GM20000 (cell line): ENCODE measurements at regions not wholly inside any gene's neighbourhood (a gene's known extent, or its start where the extent isn't known, plus 50 kb on each side); places are given as distances from the start of the nearest gene placed in this dataset.

Source experiments
- DNase-seq: peaks from one replicate; pipeline ENCODE4 v3.0.0; 2012; ENCODE audit warnings: low spot score
- TF ChIP-seq, protein P1 (sequence below): IDR thresholded peaks from 2 replicates; pipeline ENCODE4 v1.5.1; 2012; ENCODE audit warnings: mild to moderate bottlenecking, control low read depth; ENCODE audit errors: extremely low read depth, missing control alignments

DNA sequence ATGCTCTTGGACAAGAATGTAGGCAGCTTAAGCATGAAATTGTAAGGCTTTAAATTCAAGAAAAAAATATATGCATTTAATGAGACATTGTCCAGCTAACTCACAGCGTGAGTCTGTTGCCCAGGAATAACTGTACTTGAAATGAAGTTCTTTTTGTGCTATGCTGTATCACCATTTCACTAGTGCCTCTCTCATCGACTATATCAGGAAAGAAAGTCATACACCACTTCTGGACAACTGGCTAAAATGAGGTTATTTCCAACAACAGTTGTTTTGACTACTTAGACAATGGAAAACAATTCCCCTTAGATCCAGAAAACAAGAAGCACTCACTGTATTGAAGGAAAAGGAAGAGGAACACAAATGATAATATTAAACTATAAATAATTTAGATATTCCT is 251.8 kb downstream of the CRPPA start:
- TF ChIP-seq, protein P1, sequence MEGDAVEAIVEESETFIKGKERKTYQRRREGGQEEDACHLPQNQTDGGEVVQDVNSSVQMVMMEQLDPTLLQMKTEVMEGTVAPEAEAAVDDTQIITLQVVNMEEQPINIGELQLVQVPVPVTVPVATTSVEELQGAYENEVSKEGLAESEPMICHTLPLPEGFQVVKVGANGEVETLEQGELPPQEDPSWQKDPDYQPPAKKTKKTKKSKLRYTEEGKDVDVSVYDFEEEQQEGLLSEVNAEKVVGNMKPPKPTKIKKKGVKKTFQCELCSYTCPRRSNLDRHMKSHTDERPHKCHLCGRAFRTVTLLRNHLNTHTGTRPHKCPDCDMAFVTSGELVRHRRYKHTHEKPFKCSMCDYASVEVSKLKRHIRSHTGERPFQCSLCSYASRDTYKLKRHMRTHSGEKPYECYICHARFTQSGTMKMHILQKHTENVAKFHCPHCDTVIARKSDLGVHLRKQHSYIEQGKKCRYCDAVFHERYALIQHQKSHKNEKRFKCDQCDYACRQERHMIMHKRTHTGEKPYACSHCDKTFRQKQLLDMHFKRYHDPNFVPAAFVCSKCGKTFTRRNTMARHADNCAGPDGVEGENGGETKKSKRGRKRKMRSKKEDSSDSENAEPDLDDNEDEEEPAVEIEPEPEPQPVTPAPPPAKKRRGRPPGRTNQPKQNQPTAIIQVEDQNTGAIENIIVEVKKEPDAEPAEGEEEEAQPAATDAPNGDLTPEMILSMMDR, result no peak
- no peak for DNase-seq

DNA sequence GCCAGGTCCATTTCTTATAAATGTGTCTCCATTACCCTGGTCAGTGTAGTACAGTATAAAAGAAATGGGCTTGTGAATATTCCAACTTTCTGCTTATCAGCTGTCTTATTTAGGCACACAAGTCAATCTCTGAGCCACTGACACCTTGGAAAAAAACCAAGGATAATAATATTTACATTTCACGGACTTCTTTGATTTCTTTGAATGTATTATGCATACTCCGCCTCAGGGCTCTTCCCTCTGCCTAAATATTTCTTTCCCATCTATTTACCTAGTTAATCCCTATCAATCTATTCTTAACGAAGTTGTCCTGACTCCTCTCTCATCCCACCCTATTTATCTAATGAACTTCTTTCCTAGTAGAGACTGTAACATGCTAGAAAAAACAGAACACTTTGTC is 253.8 kb downstream of the CRPPA start:
- DNase-seq, result no peak
- TF ChIP-seq, protein P1, result no peak

DNA sequence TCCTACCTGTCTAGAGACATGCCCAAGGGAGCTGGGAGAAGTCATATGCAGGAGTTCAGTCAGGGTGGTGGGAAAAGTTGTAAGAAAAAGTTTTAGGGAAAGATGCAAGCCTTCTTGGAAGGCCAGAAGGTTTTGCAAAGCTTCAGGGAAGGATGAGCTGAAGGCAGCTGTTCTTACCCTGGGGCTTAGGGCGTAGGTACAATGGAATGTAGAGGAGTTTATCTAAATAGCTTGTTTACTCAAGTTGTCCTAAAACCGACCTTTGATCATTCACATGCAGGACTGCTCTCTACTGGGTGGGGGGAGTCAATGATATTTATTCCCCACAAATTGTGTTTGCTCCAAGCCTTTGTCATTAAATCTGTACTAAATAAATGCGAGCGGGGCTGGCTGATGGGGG is 277.0 kb downstream of the CRPPA start:
- DNase-seq, result no peak
- TF ChIP-seq, protein P1, result no peak

DNA sequence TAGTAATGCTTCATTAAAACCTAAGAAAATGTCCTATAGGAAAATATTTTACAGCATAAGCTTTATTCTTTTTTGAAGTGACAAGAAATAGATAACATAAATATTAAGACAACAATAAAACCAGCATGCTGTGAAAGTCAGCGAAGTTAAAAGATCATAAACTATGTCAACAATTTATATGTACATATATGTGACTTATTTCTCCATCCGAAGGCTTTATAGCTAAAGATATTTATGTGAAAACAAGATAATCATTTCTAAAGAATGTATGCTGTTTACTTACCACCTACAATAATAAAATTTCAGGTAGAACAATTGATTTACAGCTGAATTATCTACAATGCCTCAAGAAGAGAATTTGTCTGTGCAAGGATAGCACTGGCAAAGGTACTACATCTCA is 283.4 kb downstream of the CRPPA start:
- TF ChIP-seq, protein P1, result no peak

DNA sequence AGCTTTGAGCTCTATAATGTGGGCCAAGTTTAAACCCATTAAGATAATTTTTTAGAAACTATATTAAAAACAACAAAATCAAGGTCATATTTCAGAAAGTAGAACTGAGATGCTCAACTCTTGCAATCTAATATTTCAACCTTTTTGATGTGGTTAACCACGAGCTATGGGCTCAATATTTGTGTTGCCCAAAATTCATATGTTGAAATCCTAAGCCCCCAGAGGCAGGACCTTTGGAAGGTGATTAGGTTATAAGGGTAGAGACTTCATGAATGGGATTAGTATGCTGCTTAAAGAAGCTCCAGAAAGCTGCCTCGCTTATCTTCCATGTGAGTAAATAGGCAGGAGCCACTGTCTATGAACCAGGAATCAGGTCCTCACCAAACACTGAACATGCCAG is 284.4 kb downstream of the CRPPA start:
- DNase-seq, result no peak
- TF ChIP-seq, protein P1, result no peak

More for the DNA sequence above, 283.4 kb downstream of the CRPPA start:
- DNase-seq, result no peak

DNA sequence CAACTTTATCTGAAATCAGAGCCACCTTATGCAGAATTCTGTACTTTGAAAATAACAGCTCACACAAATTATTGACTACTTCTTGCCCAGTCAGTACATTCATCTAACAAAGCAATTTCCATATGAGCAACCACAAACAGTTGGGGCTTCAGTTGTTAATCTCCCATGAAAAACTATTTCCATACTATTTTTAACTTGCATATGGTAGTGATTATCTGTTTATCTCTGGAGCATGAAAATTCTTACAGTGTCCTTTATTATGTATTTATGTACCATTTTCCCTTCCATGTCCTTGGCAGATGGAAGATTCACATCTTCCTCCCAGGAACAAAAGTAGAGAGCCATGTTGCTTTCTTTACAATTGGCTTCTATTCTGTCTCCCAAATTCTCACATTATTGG is 285.7 kb downstream of the CRPPA start:
- DNase-seq, result no peak
- TF ChIP-seq, protein P1, result no peak

DNA sequence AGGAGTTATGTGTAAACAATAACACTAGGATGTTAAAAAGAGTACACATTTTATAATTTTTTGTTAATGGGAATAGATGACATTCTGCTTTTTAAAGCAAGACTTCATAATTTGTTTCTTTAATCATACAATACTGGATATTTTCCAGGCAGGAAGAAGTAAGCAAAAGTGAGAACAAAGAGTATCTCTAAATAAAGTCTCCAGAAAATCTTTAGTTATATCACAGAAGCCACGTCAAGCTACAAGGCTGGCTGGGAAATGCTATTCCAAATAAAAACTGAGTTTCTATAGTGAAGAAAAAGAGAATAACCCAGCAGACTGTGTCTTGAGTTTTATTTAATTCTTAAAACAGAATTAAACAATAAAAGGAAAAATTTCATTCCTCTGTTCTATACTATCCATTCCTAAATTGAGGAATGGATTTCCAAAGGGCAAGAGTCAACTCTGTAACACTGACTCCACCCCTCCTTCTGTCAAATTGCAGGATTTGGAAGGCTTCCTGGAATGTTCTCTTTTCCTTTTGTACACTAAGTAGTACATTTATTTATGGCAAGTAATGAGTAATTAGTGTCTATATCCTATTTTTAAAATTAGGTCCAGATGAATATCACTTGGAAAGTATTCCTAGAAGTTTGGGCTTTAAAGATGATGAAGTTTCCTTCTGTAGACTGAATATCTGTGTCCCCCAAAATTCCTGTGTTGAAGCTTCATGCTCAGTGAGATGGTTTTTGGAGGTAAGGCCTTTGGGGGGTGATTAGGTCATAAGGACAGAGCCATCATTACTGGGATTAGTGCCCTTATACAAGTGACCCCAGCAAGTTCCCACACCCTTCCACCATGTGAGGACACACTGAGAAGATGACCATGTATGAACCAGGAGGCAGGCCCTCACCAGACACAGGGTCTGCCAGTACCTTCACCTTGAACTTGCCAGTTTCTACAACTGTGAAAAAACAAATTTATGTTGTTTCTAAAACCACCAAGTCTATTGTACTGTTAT is 290.9 kb downstream of the CRPPA start:
- no peak for DNase-seq
- TF ChIP-seq, protein P1, result no peak
